ENCODE measurements at regions not wholly inside any gene's neighbourhood (a gene's known extent, or its start where the extent isn't known, plus 50 kb on each side); places are given as distances from the start of the nearest gene placed in this dataset.

DNA sequence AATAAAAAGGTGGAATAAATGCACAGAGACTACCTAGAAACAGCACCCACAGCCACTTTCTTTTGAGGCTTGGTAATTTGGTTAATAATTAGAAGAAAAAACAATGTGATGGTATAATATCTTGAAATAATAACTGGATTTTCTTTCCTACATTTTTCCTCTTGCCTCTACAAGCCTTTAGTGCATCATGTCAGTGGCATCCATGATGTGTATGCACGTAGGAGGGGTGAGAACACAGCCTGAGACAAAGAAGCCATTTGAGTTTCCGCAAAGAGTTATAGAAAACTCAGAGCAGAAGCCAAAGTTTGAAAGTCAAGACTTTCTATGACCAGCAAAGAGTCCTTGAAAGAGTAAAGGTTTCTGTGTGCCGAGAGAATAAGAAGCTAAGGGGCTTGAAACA is 461.3 kb downstream of the BCOR start:
- Mint-ChIP-seq H3K36me3 (ENCODE audit: insufficient read depth in 1 of 3, low read depth in 3 of 3) (peaks cover 0 to 4% (median 3%) of the 10 kb centered on the region in 3 experiments; a peak in 3 of 7 replicates), H3K27me3 (ENCODE audit: low read depth) (no peaks in the 10 kb centered on the region; the same call in none of the 2 replicates), H3K27ac (no peak overlapping the region), H3K4me3 (no peak overlapping the region), H3K4me1 (peaks cover 2% of the 10 kb centered on the region in 2 experiments; a peak in 1 of 4 replicates), H3K9me3 (peaks cover 46 to 72% of the 10 kb centered on the region in 2 experiments)
- H3K4me2 ChIP-seq (ENCODE audit: insufficient read depth, insufficient read length, low read length) = no peak overlapping the region
- DNase-seq = no peak
- H3K79me1 ChIP-seq (ENCODE audit: insufficient read depth, low read depth, low read length, poor library complexity, severe bottlenecking) = no peaks in the 10 kb centered on the region
- H2AFZ ChIP-seq (ENCODE audit: low read length) = no peak overlapping the region
- H2BK5ac ChIP-seq (ENCODE audit: insufficient read length, low read length) = no peak overlapping the region
- H3T11ph ChIP-seq (ENCODE audit: low read length) = no peak overlapping the region
- H3K9ac ChIP-seq (ENCODE audit: extremely low read depth, insufficient read length, low read length) = no peak overlapping the region
- H3K79me2 ChIP-seq (ENCODE audit: insufficient read depth, low read length) = no peaks in the 10 kb centered on the region
- no peak overlapping the region for H2BK12ac ChIP-seq (ENCODE audit: insufficient read length, low read depth, low read length)
- no peak overlapping the region for H3K27ac ChIP-seq (ENCODE audit: insufficient read length, low read depth, low read length)
- H3K18ac ChIP-seq (ENCODE audit: insufficient read length, low read depth, low read length) = no peak overlapping the region
- H4K20me1 ChIP-seq (ENCODE audit: control insufficient read depth, insufficient read depth, insufficient read length) = no peaks in the 10 kb centered on the region
- no peaks in the 10 kb centered on the region for H3K23me2 ChIP-seq (ENCODE audit: insufficient read length, low read depth, low read length, poor library complexity, severe bottlenecking)
- H3K27me3 ChIP-seq (ENCODE audit: insufficient read depth, low read length) = no peaks in the 10 kb centered on the region
- H4K8ac ChIP-seq (replicated peaks; ENCODE audit: insufficient read length, low read depth, low read length) = no peak overlapping the region
- H4K5ac ChIP-seq (ENCODE audit: insufficient read length, low read depth, low read length) = no peak overlapping the region
- no peak overlapping the region for H2BK120ac ChIP-seq (ENCODE audit: low read depth, low read length, poor library complexity, severe bottlenecking)
- H3K14ac ChIP-seq (ENCODE audit: insufficient read depth, low read length) = no peak overlapping the region
- no peak overlapping the region for H2BK20ac ChIP-seq (ENCODE audit: low read depth, low read length, poor library complexity, severe bottlenecking)
- H3K4ac ChIP-seq (ENCODE audit: low read depth, low read length) = no peak overlapping the region
- H3K23ac ChIP-seq (ENCODE audit: insufficient read length, low read depth, low read length) = no peak overlapping the region
- no peak overlapping the region for H3K56ac ChIP-seq (ENCODE audit: insufficient read length, low read depth, low read length)
- no peak overlapping the region for H4K91ac ChIP-seq (ENCODE audit: insufficient read length, low read depth, low read length)
- no peaks in the 10 kb centered on the region for H3K9me3 ChIP-seq (ENCODE audit: control insufficient read depth, low read depth, low read length)
- TF ChIP-seq, protein P1, sequence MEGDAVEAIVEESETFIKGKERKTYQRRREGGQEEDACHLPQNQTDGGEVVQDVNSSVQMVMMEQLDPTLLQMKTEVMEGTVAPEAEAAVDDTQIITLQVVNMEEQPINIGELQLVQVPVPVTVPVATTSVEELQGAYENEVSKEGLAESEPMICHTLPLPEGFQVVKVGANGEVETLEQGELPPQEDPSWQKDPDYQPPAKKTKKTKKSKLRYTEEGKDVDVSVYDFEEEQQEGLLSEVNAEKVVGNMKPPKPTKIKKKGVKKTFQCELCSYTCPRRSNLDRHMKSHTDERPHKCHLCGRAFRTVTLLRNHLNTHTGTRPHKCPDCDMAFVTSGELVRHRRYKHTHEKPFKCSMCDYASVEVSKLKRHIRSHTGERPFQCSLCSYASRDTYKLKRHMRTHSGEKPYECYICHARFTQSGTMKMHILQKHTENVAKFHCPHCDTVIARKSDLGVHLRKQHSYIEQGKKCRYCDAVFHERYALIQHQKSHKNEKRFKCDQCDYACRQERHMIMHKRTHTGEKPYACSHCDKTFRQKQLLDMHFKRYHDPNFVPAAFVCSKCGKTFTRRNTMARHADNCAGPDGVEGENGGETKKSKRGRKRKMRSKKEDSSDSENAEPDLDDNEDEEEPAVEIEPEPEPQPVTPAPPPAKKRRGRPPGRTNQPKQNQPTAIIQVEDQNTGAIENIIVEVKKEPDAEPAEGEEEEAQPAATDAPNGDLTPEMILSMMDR (conservative IDR thresholded peaks at IDR 0.05) = no peak
- no peak overlapping the region for H2BK15ac ChIP-seq (ENCODE audit: low read depth, low read length)
- no peak overlapping the region for H2AK5ac ChIP-seq (ENCODE audit: insufficient read length, low read length)
- no peaks in the 10 kb centered on the region for H3K4me1 ChIP-seq (ENCODE audit: insufficient read depth, low read length)
- WGBS (ENCODE audit: extremely low coverage, insufficient read length, low lambda C conversion rate) = no CpG with 5 or more reads among the region's 3 CpGs

Measured in H9 (cell line).